DMS 273 treated with DMSO at 0.1 percent for 48 hours (cell line): ENCODE measurements at regions not wholly inside any gene's neighbourhood (a gene's known extent, or its start where the extent isn't known, plus 50 kb on each side); places are given as distances from the start of the nearest gene placed in this dataset.

Source experiments
- DNase-seq: peaks from one replicate; lab custom pipeline; 2025; lab: John Stamatoyannopoulos, UW

- no peak for DNase-seq
These were observed 507.1 kb downstream of the PLPP3 start for GRCh38 chr1:56072310-56072709.

- no peak for DNase-seq
These were observed 508.0 kb downstream of the PLPP3 start for GRCh38 chr1:56071351-56071750.

GRCh38 chr1:56070601-56071000 lies 508.8 kb downstream of the PLPP3 start:
- no peak for DNase-seq

GRCh38 chr1:56069824-56070223 lies 509.5 kb downstream of the PLPP3 start:
- no peak for DNase-seq

- DNase-seq: no peak
These were observed 510.5 kb downstream of the PLPP3 start for GRCh38 chr1:56068908-56069307.

GRCh38 chr1:56068210-56068609 lies 511.2 kb downstream of the PLPP3 start:
- no peak for DNase-seq

- no peak for DNase-seq
These were observed 513.6 kb downstream of the PLPP3 start for GRCh38 chr1:56065729-56066128.

GRCh38 chr1:56064705-56065104 lies 514.7 kb downstream of the PLPP3 start:
- no peak for DNase-seq

GRCh38 chr1:56063461-56063860 lies 515.9 kb downstream of the PLPP3 start:
- DNase-seq: no peak

- DNase-seq: no peak
These were observed 516.7 kb downstream of the PLPP3 start for GRCh38 chr1:56062625-56063024.

GRCh38 chr1:56061824-56062223 lies 517.5 kb downstream of the PLPP3 start:
- no peak for DNase-seq

- no peak for DNase-seq
These were observed 518.5 kb downstream of the PLPP3 start for GRCh38 chr1:56060906-56061305.

GRCh38 chr1:56057466-56058405 lies 521.6 kb downstream of the PLPP3 start:
- no peak for DNase-seq

GRCh38 chr1:56056438-56057287 lies 522.7 kb downstream of the PLPP3 start:
- no peak for DNase-seq

- no peak for DNase-seq
These were observed 524.4 kb downstream of the PLPP3 start for GRCh38 chr1:56054959-56055358.

GRCh38 chr1:56052041-56052440 lies 527.3 kb downstream of the PLPP3 start:
- no peak for DNase-seq

- no peak for DNase-seq
These were observed 528.5 kb downstream of the PLPP3 start for GRCh38 chr1:56050911-56051310.

GRCh38 chr1:56045477-56045876 lies 533.9 kb downstream of the PLPP3 start:
- no peak for DNase-seq

- no peak for DNase-seq
These were observed 534.3 kb downstream of the PLPP3 start for GRCh38 chr1:56045062-56045461.

GRCh38 chr1:56036479-56036878 lies 542.9 kb downstream of the PLPP3 start:
- no peak for DNase-seq

- no peak for DNase-seq
These were observed 544.4 kb downstream of the PLPP3 start for GRCh38 chr1:56034847-56035481.

- DNase-seq: no peak
These were observed 545.1 kb downstream of the PLPP3 start for GRCh38 chr1:56034222-56034621.
